Caco-2 (cell line): ENCODE measurements at regions not wholly inside any gene's neighbourhood (a gene's known extent, or its start where the extent isn't known, plus 50 kb on each side); places are given as distances from the start of the nearest gene placed in this dataset.

Experiments used
- BruUV-seq: library from RNA; stranded (reverse); fragments of 400-500 nt; replicated peaks from 2 replicates; lab custom pipeline; 2021; lab: Mats Ljungman, UMichigan
- CTCF ChIA-PET: fragments of 300-600 bp; sonication (Branson Sonifier 250); formaldehyde crosslinking; loops from one replicate; lab custom pipeline; 2022; ENCODE audit warnings: antibody characterized with exemption; lab: Charles Lee
- POLR2A ChIA-PET: fragments of 300-600 bp; sonication (Branson Sonifier 250); formaldehyde crosslinking; loops from one replicate; lab custom pipeline; 2022; ENCODE audit warnings: antibody characterized with exemption; lab: Charles Lee
- DNase-seq, 2 experiments: peaks; one replicate each; pipeline versions ENCODE4 v3.0.0 to v3.0.0-alpha.2; 2020 to 2022
- H3K27me3 ChIP-seq: replicated peaks from 2 replicates; pipeline ENCODE4 v1.6.0; 2011; ENCODE audit warnings: low read length; ENCODE audit not compliant: control insufficient read depth, insufficient read depth
- H3K36me3 ChIP-seq: 2 replicates; pipeline ENCODE4 v1.5.1; 2011; ENCODE audit warnings: low read length; ENCODE audit not compliant: control insufficient read depth, insufficient read depth
- H3K4me1 ChIP-seq: fragments of 250-450 bp; sonication (Bioruptor Pico); 2 replicates; pipeline ENCODE4 v1.5.1; 2020; ENCODE audit warnings: mild to moderate bottlenecking
- H3K4me3 ChIP-seq: 2 replicates; pipeline ENCODE4 v1.5.1; 2011; ENCODE audit warnings: low read depth, mild to moderate bottlenecking, control low read depth, low read length
- H3K9me3 ChIP-seq: fragments of 250-450 bp; sonication (Bioruptor Pico); 2 replicates; pipeline ENCODE4 v1.5.1; 2020; ENCODE audit warnings: mild to moderate bottlenecking, moderate library complexity
- H3K27ac Mint-ChIP-seq: one replicate; pipeline ENCODE4 v1.8.0; 2022; ENCODE audit warnings: mixed read lengths; ENCODE audit not compliant: unreplicated experiment
- H3K27me3 Mint-ChIP-seq: one replicate; pipeline ENCODE4 v1.8.0; 2022; ENCODE audit warnings: mixed read lengths; ENCODE audit not compliant: insufficient read depth, unreplicated experiment
- H3K36me3 Mint-ChIP-seq: one replicate; pipeline ENCODE4 v1.8.0; 2022; ENCODE audit warnings: mild to moderate bottlenecking, mixed read lengths; ENCODE audit not compliant: insufficient read depth, unreplicated experiment
- H3K4me1 Mint-ChIP-seq: one replicate; pipeline ENCODE4 v1.8.0; 2022; ENCODE audit warnings: low read depth, mixed read lengths; ENCODE audit not compliant: unreplicated experiment
- H3K4me3 Mint-ChIP-seq: one replicate; pipeline ENCODE4 v1.8.0; 2022; ENCODE audit warnings: mild to moderate bottlenecking, moderate library complexity, mixed read lengths; ENCODE audit not compliant: unreplicated experiment
- H3K9me3 Mint-ChIP-seq: one replicate; pipeline ENCODE4 v1.8.0; 2022; ENCODE audit warnings: mixed read lengths; ENCODE audit not compliant: unreplicated experiment
- intact Hi-C: fragments of 100-400 bp; cut with micrococcal nuclease; formaldehyde crosslinking; loops from one replicate; pipeline ENCODE4 v1.10.0; 2022; ENCODE audit not compliant: unreplicated experiment
- TF ChIP-seq, protein P1 (sequence below), 2 experiments: fragments of 200-600 bp in 1 of 2; IDR thresholded peaks; 1 replicate in 1 of 2; 2 replicates in 1 of 2; pipeline versions ENCODE4 v1.5.1 to v1.8.0; 2011 to 2022; ENCODE audit warnings: antibody characterized with exemption in 1 of 2, control low read depth in 1 of 2, inconsistent platforms in 1 of 2, low read depth in 1 of 2, low read length in 1 of 2, mild to moderate bottlenecking in 1 of 2, moderate library complexity in 1 of 2; ENCODE audit not compliant: insufficient read depth in 1 of 2, severe bottlenecking in 1 of 2, unreplicated experiment in 1 of 2

DNA sequence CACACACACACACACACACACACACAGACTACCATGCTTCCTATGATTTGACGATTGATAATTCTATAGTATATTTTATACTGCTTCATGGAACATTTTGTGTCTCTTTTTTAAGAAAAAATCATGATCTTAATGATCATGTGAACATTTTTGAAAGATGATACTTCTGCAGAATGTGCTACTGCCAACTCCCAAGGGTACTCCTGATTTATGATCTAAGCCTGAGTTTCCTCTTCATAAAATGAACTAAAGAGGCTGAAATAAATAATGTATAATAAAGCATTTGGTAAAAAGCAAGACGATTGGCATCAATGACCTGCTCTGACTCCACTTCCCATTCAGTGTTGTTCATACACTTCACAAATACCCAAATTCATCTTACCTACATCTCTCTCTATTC, 333.8 kb upstream of the RBMS3 start:
- DNase-seq = no peak
- TF ChIP-seq, protein P1, sequence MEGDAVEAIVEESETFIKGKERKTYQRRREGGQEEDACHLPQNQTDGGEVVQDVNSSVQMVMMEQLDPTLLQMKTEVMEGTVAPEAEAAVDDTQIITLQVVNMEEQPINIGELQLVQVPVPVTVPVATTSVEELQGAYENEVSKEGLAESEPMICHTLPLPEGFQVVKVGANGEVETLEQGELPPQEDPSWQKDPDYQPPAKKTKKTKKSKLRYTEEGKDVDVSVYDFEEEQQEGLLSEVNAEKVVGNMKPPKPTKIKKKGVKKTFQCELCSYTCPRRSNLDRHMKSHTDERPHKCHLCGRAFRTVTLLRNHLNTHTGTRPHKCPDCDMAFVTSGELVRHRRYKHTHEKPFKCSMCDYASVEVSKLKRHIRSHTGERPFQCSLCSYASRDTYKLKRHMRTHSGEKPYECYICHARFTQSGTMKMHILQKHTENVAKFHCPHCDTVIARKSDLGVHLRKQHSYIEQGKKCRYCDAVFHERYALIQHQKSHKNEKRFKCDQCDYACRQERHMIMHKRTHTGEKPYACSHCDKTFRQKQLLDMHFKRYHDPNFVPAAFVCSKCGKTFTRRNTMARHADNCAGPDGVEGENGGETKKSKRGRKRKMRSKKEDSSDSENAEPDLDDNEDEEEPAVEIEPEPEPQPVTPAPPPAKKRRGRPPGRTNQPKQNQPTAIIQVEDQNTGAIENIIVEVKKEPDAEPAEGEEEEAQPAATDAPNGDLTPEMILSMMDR (IDR thresholded peaks at IDR 0.05; ENCODE audit: insufficient read depth in 1 of 2, low read depth in 1 of 2, low read length in 1 of 2, severe bottlenecking in 1 of 2, unreplicated experiment in 1 of 2) = no peak
- no peaks in the 10 kb centered on the region for H3K9me3 Mint-ChIP-seq
- BruUV-seq = no TSS peak
- Histone ChIP-seq H3K27me3 (no peaks in the 10 kb centered on the region), H3K9me3 (no peaks in the 10 kb centered on the region), H3K4me1 (no peaks in the 10 kb centered on the region), H3K36me3 (no peaks in the 10 kb centered on the region), H3K4me3 (no peak overlapping the region)
- no peaks in the 10 kb centered on the region for H3K36me3 Mint-ChIP-seq
- ChIA-PET POLR2A (no interaction called here), CTCF (no interaction called here)
- H3K27me3 Mint-ChIP-seq = no peaks in the 10 kb centered on the region
- H3K27ac Mint-ChIP-seq = no peak overlapping the region
- no peak overlapping the region for H3K4me3 Mint-ChIP-seq
- intact Hi-C loops = no loop called here
- H3K4me1 Mint-ChIP-seq = no peaks in the 10 kb centered on the region

- Histone ChIP-seq H3K4me1 (no peaks in the 10 kb centered on the region), H3K27me3 (no peaks in the 10 kb centered on the region), H3K9me3 (no peaks in the 10 kb centered on the region), H3K4me3 (no peak overlapping the region), H3K36me3 (no peaks in the 10 kb centered on the region)
- ChIA-PET CTCF (no interaction called here), POLR2A (no interaction called here)
- DNase-seq = no peak
- TF ChIP-seq, protein P1 (IDR thresholded peaks at IDR 0.05; ENCODE audit: insufficient read depth in 1 of 2, low read depth in 1 of 2, low read length in 1 of 2, severe bottlenecking in 1 of 2, unreplicated experiment in 1 of 2) = no peak
- Mint-ChIP-seq H3K4me3 (no peak overlapping the region), H3K36me3 (no peaks in the 10 kb centered on the region), H3K27ac (no peak overlapping the region), H3K9me3 (no peaks in the 10 kb centered on the region), H3K4me1 (no peaks in the 10 kb centered on the region), H3K27me3 (no peaks in the 10 kb centered on the region)
- intact Hi-C loops = no loop called here
- BruUV-seq = no TSS peak
Observed at GRCh38 chr3:28947751-28948150, 333.1 kb upstream of the RBMS3 start.

DNA sequence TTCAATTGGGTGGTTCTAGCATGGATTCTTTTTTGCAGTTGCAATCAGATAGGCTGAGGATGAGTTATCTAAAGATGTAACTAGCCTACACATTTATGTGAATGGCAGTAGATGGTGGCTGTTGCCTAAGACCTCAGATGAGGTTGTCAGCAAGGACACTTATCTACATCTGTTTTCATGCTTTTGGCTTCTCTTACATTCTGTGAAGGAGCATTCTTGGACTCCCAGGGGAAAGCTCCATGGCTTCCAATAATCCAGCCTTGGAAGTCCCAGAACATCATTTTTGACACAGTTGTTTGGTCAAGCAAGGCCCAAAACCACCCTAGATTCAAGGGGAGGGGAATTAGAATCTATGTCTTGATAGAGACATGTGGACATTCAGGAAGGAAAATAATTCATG, 332.2 kb upstream of the RBMS3 start:
- Histone ChIP-seq H3K36me3 (no peaks in the 10 kb centered on the region), H3K27me3 (no peaks in the 10 kb centered on the region), H3K4me3 (no peak overlapping the region), H3K9me3 (no peaks in the 10 kb centered on the region), H3K4me1 (no peaks in the 10 kb centered on the region)
- no peaks in the 10 kb centered on the region for H3K9me3 Mint-ChIP-seq
- TF ChIP-seq, protein P1 (IDR thresholded peaks at IDR 0.05; ENCODE audit: insufficient read depth in 1 of 2, low read depth in 1 of 2, low read length in 1 of 2, severe bottlenecking in 1 of 2, unreplicated experiment in 1 of 2) = no peak
- no peak overlapping the region for H3K4me3 Mint-ChIP-seq
- CTCF ChIA-PET = no interaction called here
- DNase-seq = no peak
- no TSS peak for BruUV-seq
- H3K27ac Mint-ChIP-seq = no peak overlapping the region
- POLR2A ChIA-PET = no interaction called here
- no peaks in the 10 kb centered on the region for H3K27me3 Mint-ChIP-seq
- intact Hi-C loops = no loop called here
- H3K36me3 Mint-ChIP-seq = no peaks in the 10 kb centered on the region
- H3K4me1 Mint-ChIP-seq = no peaks in the 10 kb centered on the region
